HL-60/S4 treated with retinoic acid at 250 ng/mL for 4 days and 3 days (cell line): ENCODE measurements at regions not wholly inside any gene's neighbourhood (a gene's known extent, or its start where the extent isn't known, plus 50 kb on each side); places are given as distances from the start of the nearest gene placed in this dataset.

Source experiments
- in situ Hi-C: fragments of 300-500 bp; cut with MboI; formaldehyde crosslinking; loops from 2 replicates; pipeline ENCODE4 v1.7.0; 2022; ENCODE audit warnings: low sequenced_read_pairs

- in situ Hi-C loops: no loop called here
Measured at GRCh38 chr12:107318806-107319532, 225.6 kb upstream of the CRY1 start.

- in situ Hi-C loops: no loop called here
Measured at GRCh38 chr12:107319533-107320032, 226.2 kb upstream of the CRY1 start.

- in situ Hi-C loops: no loop called here
Measured at GRCh38 chr12:107320033-107320928, 226.9 kb upstream of the CRY1 start.

DNA sequence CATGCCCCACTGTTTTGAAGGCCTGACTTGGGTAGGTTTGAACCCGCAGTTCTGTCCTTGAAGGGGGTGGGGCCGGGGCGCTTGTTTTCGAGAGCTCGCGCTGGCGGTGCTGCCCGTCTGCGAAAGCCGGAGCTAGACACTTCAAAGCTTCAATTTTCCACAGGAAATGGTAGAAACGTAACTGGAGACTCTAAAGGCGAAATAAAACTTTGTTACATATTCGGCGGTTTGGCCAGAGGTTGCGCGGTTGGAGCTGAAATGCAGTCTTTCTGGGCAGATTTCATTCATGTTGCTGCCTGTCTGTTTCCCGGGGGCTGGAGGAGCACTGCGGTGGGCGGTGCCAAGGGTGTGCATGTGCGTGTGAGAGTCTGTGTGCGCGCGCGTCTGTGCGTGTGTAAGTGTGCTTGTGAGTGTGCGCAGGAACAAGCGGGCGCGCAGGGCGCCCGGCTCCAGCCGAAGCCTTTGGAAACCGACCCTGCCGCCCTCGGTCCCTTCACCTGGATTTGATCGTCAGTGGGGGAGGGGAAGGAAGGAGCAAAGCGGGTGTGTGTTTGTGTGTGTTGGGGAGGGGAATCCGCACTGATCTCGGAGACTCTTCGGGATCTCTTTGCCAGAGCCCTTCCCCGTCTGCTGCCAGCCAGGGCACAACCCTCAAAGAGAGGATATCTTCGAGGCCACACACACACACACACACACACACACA, 227.7 kb upstream of the CRY1 start:
- in situ Hi-C loops: no loop called here

DNA sequence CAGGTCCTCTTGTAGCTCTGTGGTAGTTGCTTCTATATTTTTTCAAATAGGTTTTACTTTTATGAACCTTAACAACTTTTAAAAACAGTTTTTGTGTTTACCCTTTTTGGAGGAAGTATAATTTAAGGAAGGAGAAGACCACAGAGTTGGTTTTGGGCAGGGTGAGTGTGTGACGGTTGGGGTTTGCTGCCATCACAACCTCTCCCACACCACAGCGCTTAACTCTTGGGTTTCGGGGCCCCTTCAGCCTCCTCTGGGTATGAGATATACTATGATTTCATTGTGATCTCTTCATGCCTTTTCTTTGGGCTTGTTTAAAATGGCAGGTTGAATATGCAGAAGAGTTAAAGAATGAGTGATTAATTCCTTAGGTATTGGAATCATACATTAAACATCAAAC, 228.7 kb upstream of the CRY1 start:
- in situ Hi-C loops: no loop called here

GRCh38 chr12:107325075-107325608, 231.8 kb upstream of the CRY1 start:
- in situ Hi-C loops: no loop called here

- in situ Hi-C loops: no loop called here
Measured at GRCh38 chr12:107326237-107326636, 232.9 kb upstream of the CRY1 start.

DNA sequence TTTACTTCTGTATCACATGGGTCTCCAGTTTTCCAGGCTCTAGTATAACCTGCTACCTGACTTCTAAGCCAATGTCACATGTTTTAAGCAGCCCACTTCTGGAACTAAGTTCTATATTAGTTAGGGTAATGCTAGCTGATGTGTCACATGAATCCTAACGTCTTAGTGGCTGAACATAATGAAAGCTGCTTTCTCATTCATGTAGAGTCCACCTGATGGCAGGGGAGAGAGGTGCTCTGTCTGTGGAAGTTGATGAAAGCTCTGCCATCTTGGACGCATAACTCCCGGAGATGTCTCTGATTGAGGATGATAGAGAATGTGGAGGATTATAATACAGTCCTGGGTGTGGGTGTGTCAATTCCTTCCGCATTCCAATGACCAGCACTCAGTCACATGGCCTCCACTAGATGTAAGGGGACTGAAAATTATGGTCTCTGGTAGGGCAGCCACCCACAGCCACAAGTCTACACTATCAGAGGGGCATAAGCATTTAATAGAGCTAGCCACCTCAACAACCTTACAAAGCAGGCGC, 234.4 kb upstream of the CRY1 start:
- in situ Hi-C loops: no loop called here

DNA sequence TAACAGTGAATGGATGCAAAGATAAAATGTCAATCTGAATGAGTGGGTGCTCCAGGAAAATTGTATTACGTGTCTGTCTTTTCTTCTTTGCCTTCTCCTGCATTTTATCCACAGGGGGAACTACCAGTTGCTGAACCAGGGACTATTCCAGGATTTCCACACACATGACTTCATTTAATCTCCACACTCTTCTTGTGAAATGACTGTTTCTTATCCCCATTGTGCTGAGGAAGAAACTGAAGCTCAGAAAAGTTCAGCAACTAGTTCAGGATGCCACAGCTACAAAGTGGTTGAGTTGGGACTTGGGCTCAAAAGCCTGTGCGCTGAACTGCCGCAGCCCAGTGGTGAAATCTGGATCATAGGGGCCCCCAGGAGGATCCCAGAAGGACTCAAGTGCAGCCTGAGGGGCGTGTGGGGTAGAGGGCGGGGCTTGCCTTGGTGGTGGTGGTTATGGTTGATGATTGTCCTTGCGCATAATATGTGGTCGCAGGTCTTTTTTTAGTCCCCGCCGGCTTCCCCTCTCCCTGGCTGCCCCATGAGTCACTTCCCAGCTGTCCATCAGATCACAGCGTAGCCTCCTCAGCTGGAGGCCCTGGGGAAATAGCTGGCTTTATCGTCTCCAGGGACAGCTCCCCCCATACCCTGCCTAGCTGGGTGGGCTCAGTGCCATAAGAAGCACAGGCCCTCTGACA, 235.2 kb upstream of the CRY1 start:
- in situ Hi-C loops: no loop called here

- in situ Hi-C loops: no loop called here
Measured at GRCh38 chr12:107329569-107330324, 236.4 kb upstream of the CRY1 start.

DNA sequence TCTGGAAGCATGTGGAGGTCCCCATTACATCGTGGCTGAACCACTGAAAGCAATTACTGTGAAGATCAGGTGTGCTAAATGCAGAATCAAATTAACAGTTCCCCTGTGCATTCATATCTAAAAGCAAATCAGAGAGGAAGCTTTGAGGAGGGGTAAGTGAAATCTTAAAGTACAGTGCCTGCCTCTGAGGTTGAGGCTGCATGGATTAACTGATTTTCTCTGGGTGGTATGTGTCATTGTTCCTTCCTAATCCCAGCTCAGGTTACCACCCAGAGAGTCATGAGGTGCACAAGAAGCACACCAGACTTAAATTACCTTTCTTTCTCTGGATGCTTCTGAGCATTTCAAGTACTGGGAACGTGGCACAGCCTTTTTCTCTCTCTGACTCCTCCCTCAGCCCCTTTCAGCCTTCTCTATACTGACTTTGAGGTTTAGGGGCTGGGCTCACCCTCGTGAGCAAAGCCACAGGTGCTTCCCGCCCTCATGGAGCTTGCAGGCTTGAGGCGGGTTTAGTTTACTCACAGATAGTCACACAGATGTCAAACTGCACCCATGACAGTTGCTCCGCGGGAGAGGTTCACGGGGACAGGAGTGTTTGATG, 237.6 kb upstream of the CRY1 start:
- in situ Hi-C loops: no loop called here

DNA sequence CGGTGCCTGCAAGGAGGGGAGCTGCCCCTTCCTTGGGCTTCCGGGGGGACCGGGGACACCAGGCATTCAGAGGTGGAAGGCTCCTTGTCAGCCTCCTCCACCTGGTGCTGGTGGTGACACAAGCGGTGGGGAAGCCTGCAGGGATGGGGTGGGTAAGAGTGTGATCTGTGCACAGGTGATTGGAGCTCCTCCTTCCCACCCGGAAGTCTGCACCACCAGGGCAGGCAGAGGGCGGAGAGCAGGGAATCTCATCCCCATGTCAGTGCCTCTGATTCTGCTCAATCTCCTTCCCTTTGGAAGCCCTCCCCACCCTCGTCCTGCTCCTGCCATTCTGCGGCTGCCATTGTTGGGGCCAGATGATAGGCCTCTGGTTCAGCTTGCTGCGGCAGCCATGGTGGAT, 238.1 kb upstream of the CRY1 start:
- in situ Hi-C loops: no loop called here

DNA sequence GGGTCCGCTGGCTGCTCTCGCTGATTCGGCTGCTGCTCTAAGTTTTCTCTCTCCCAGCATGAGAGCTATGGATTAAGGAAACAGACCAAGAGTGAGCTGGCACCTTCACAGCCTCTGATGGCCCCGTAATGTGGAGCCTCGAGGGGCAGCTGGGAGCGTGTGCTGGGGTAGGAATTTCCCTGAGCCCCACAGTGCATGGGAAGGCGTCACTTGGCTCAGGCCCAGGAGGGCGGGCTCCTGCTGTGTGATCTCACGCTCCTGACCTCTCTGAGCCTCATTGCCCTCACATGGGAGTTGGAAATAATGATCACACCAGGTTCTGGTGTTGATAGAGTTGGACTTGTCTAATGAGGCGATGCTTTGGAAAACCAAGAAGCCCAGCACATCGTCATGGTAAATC, 238.6 kb upstream of the CRY1 start:
- in situ Hi-C loops: no loop called here

DNA sequence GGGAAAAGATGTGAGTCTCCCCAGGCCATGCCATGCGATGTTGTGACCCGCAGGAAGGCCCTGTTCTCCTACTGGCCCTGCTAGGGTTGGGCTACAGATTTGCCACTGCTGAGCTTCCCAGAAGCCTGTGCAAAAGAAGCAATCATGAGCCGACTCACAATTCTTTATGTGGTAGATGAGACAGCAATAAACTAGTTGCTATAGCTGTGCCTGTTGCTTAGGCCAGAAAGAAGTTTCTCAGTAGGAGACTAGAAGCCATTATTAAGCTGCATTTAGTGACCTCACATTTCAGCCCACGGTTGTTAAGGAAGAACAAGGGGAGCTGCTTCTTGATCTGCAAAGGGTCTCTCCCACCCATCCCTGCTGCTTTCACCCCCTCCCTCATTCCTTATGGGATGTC, 239.4 kb upstream of the CRY1 start:
- in situ Hi-C loops: no loop called here

- in situ Hi-C loops: no loop called here
Measured at GRCh38 chr12:107335802-107336570, 242.6 kb upstream of the CRY1 start.

DNA sequence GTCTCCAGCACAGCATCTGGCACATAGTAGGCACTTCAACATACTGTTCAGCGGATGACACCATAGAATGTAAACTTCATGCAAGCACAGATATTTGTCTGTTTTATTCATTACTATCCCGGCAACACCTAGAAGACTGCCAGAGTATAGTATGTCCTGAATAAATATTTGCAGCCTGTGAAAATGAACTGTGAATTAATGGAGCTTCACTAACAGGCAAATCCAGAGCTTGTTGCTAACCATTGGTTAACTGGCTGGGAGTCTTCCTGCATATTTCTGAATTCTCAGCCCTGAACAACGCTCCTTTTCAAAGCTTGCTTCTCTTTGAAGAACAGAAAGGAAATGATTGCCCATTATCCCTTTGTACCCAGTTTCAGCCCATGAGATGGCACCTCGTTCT, 243.3 kb upstream of the CRY1 start:
- in situ Hi-C loops: no loop called here

- in situ Hi-C loops: no loop called here
Measured at GRCh38 chr12:107337346-107338095, 244.2 kb upstream of the CRY1 start.

DNA sequence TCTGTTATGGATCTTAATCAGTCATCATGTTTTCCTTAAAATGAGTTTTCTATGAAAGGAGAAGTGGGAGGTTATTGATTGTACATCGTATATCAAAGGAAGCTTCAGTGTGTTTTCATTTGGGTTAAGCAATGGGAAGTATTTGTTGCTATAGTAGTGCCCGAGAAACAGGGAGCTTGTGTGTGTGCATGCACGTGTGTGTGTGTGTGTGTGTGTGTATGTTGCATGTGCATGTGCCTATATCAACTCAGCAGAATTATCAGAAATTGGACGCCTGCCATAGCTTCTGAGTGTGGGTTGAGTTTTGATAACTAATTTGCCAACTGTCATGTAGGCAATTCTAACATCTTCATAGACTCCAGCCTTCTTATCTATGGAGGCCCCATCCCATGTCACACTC, 246.1 kb upstream of the CRY1 start:
- in situ Hi-C loops: no loop called here
